ENCODE measurements at regions not wholly inside any gene's neighbourhood (a gene's known extent, or its start where the extent isn't known, plus 50 kb on each side); places are given as distances from the start of the nearest gene placed in this dataset.

- no peak for ATAC-seq (ENCODE audit: low read depth)
- Histone ChIP-seq H3K4ac (ENCODE audit: low read depth, low read length) (no peak overlapping the region), H3K79me1 (ENCODE audit: low read depth in 1 of 2, low read length in 2 of 2) (no peaks in the 10 kb centered on the region), H3K14ac (replicated peaks; ENCODE audit: low read depth, low read length) (no peak overlapping the region), H3K23ac (ENCODE audit: low read depth, low read length) (no peak overlapping the region), H3K4me2 (ENCODE audit: low read depth, low read length) (no peak overlapping the region), H2BK20ac (ENCODE audit: low read depth, low read length) (no peak overlapping the region), H2BK15ac (ENCODE audit: low read depth, low read length) (no peak overlapping the region), H3K18ac (ENCODE audit: low read depth, low read length) (no peak overlapping the region), H2BK120ac (ENCODE audit: low read depth, low read length) (no peak overlapping the region), H3K56ac (ENCODE audit: extremely low read depth, insufficient read depth, low read length) (no peak overlapping the region), H3K4me3 (ENCODE audit: insufficient read depth, low read depth, low read length) (no peak overlapping the region), H3K27ac (ENCODE audit: insufficient read depth, low read length) (no peak overlapping the region), H3K4me1 (ENCODE audit: control insufficient read depth, insufficient read depth, low read length) (no peaks in the 10 kb centered on the region), H4K91ac (ENCODE audit: insufficient read depth, low read depth, low read length) (no peak overlapping the region), H4K5ac (ENCODE audit: low read depth, low read length) (no peak overlapping the region), H2BK5ac (ENCODE audit: low read depth, low read length, poor library complexity, severe bottlenecking) (no peak overlapping the region), H2AK5ac (ENCODE audit: low read depth, low read length) (no peak overlapping the region), H3K36me3 (ENCODE audit: control insufficient read depth, insufficient read depth, low read length) (no peaks in the 10 kb centered on the region), H4K8ac (ENCODE audit: low read depth in 2 of 2, low read length in 2 of 2) (no peak overlapping the region), H2AK9ac (replicated peaks; ENCODE audit: low read depth, low read length, poor library complexity) (no peak overlapping the region), H3K9me1 (ENCODE audit: insufficient read depth, low read length) (no peaks in the 10 kb centered on the region), H2AFZ (replicated peaks; ENCODE audit: low read length, poor library complexity) (no peak overlapping the region), H3K9me3 (ENCODE audit: control insufficient read depth, insufficient read depth, low read length) (peaks cover 4% of the 10 kb centered on the region; the same call in 1 of the 2 replicates), H3K27me3 (ENCODE audit: control insufficient read depth, insufficient read depth, low read length) (no peaks in the 10 kb centered on the region), H3K9ac (ENCODE audit: low read depth, low read length) (no peak overlapping the region), H4K20me1 (ENCODE audit: insufficient read depth, low read length) (no peaks in the 10 kb centered on the region)
- in situ Hi-C loops (cut with MboI; ENCODE audit: low sequenced_read_pairs) (no loop called here), intact Hi-C loops (cut with micrococcal nuclease) (no loop called here), dilution Hi-C loops (cut with HindIII; ENCODE audit: low sequenced_read_pairs, unreplicated experiment) (no loop called here)
- ChIA-PET CTCF (interaction anchor here (0.6 kb wide), 1 partner anchor 14 kb away, joined by 8 read pairs; no protein-coding TSS in a partner anchor), POLR2A (ENCODE audit: unreplicated experiment) (no interaction called here)
- no TSS peak for BruUV-seq (replicated peaks)
- no peak for DNase-seq
- TF ChIP-seq CEBPB (IDR thresholded peaks at IDR 0.05; ENCODE audit: low read depth, low read length) (no peak), MXI1 (IDR thresholded peaks at IDR 0.05; ENCODE audit: borderline replicate concordance, low read depth, low read length) (no peak), USF2 (IDR thresholded peaks at IDR 0.05; ENCODE audit: low read depth, low read length) (no peak), MAZ (IDR thresholded peaks at IDR 0.05; ENCODE audit: borderline replicate concordance, low read depth, low read length) (no peak), MAFK (IDR thresholded peaks at IDR 0.05; ENCODE audit: low read depth, low read length) (no peak), ELK1 (IDR thresholded peaks at IDR 0.05; ENCODE audit: borderline replicate concordance, low read depth, low read length) (no peak), CTCF (conservative IDR thresholded peaks at IDR 0.05; ENCODE audit: low read depth, low read length) (no peak), SMC3 (IDR thresholded peaks at IDR 0.05; ENCODE audit: low read depth, low read length) (no peak), POLR2A (IDR thresholded peaks at IDR 0.05; ENCODE audit: low read depth, low read length) (no peak), NFE2L2 (IDR thresholded peaks at IDR 0.05; ENCODE audit: low read depth, low read length) (no peak), RAD21 (IDR thresholded peaks at IDR 0.05; ENCODE audit: low read length) (no peak), BHLHE40 (IDR thresholded peaks at IDR 0.05; ENCODE audit: low read depth, low read length) (no peak)
These were observed 699.7 kb downstream of the NTRK3 start for GRCh38 chr15:87556886-87557285.
